K562 (cell line): ENCODE measurements at regions not wholly inside any gene's neighbourhood (a gene's known extent, or its start where the extent isn't known, plus 50 kb on each side); places are given as distances from the start of the nearest gene placed in this dataset.

Experiments used
- FOXM1 ChIP-seq, 2 experiments: fragments of 450-650 bp in 1 of 2; sonication (generic) in 1 of 2; formaldehyde crosslinking in 1 of 2; IDR thresholded peaks; 2 replicates each; pipeline versions ENCODE4 v1.6.1 to v1.9.0; 2017 to 2022; ENCODE audit warnings: low read depth in 2 of 2, mild to moderate bottlenecking in 2 of 2, missing genetic modification reagents in 1 of 2, moderate library complexity in 1 of 2
- GABPB1 ChIP-seq: sonication (generic); formaldehyde crosslinking; IDR thresholded peaks from 2 replicates; pipeline ENCODE4 v1.8.0; 2022; ENCODE audit warnings: mild to moderate bottlenecking, missing genetic modification reagents
- TCF7 ChIP-seq: sonication (generic); IDR thresholded peaks from 2 replicates; pipeline ENCODE4 v1.6.1; 2016; ENCODE audit warnings: antibody characterized with exemption, borderline replicate concordance
- ZNF146 ChIP-seq: IDR thresholded peaks from one replicate; pipeline ENCODE4 v1.6.1; 2018; ENCODE audit warnings: missing compliant biosample characterization; ENCODE audit not compliant: unreplicated experiment
- TF ChIP-seq, protein P1 (sequence below), 3 experiments: IDR thresholded peaks in 2 of 3; conservative IDR thresholded peaks in 1 of 3; 2 replicates each; pipeline ENCODE4 v1.5.1; 2011 to 2012; ENCODE audit warnings: low read length in 3 of 3, mild to moderate bottlenecking in 3 of 3, control low read depth in 2 of 3, improper control_type of control experiment in 1 of 3, inconsistent platforms in 1 of 3, low read depth in 1 of 3, mixed read lengths in 1 of 3, moderate library complexity in 1 of 3; ENCODE audit not compliant: insufficient read depth in 2 of 3
- TF ChIP-seq, protein P2 (sequence below): sonication (generic); formaldehyde crosslinking; IDR thresholded peaks from 2 replicates; pipeline ENCODE4 v1.8.0; 2023; ENCODE audit warnings: mild to moderate bottlenecking, missing genetic modification reagents

DNA sequence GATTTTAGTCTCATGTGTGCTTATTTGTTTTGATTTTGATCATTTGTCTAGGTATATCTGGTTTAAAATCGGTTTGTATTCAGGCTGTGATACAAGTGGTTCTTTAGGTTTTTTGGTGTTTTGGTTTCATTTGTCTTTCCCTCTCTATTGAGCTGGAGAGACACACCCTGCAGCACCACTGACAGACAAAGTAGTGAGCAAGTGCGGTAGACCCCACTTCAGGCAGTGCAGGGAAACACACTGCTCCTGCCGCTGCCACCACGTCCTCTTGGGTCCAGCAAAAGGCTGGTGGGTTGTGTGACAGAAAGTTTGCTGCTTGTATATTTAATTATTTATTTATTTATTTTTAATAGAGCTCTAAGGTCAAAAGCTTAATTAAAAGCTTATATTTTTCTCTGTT, 801.0 kb downstream of the NR2F1-AS1 start:
- TF ChIP-seq GABPB1 (CRISPR knock-in tag) (no peak), ZNF146 (CRISPR knock-in tag) (no peak), FOXM1 (IDR thresholded peaks at IDR 0.05; ENCODE audit: low read depth) (no peak), FOXM1 (CRISPR knock-in tag; IDR thresholded peaks at IDR 0.05; ENCODE audit: low read depth) (no peak), TCF7 (no peak)
- TF ChIP-seq, protein P1, sequence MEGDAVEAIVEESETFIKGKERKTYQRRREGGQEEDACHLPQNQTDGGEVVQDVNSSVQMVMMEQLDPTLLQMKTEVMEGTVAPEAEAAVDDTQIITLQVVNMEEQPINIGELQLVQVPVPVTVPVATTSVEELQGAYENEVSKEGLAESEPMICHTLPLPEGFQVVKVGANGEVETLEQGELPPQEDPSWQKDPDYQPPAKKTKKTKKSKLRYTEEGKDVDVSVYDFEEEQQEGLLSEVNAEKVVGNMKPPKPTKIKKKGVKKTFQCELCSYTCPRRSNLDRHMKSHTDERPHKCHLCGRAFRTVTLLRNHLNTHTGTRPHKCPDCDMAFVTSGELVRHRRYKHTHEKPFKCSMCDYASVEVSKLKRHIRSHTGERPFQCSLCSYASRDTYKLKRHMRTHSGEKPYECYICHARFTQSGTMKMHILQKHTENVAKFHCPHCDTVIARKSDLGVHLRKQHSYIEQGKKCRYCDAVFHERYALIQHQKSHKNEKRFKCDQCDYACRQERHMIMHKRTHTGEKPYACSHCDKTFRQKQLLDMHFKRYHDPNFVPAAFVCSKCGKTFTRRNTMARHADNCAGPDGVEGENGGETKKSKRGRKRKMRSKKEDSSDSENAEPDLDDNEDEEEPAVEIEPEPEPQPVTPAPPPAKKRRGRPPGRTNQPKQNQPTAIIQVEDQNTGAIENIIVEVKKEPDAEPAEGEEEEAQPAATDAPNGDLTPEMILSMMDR (IDR thresholded peaks at IDR 0.05 in 2 of 3, conservative IDR thresholded peaks at IDR 0.05 in 1 of 3; ENCODE audit: insufficient read depth in 2 of 3, low read depth in 1 of 3, low read length in 3 of 3), result no peak
- TF ChIP-seq, protein P2, sequence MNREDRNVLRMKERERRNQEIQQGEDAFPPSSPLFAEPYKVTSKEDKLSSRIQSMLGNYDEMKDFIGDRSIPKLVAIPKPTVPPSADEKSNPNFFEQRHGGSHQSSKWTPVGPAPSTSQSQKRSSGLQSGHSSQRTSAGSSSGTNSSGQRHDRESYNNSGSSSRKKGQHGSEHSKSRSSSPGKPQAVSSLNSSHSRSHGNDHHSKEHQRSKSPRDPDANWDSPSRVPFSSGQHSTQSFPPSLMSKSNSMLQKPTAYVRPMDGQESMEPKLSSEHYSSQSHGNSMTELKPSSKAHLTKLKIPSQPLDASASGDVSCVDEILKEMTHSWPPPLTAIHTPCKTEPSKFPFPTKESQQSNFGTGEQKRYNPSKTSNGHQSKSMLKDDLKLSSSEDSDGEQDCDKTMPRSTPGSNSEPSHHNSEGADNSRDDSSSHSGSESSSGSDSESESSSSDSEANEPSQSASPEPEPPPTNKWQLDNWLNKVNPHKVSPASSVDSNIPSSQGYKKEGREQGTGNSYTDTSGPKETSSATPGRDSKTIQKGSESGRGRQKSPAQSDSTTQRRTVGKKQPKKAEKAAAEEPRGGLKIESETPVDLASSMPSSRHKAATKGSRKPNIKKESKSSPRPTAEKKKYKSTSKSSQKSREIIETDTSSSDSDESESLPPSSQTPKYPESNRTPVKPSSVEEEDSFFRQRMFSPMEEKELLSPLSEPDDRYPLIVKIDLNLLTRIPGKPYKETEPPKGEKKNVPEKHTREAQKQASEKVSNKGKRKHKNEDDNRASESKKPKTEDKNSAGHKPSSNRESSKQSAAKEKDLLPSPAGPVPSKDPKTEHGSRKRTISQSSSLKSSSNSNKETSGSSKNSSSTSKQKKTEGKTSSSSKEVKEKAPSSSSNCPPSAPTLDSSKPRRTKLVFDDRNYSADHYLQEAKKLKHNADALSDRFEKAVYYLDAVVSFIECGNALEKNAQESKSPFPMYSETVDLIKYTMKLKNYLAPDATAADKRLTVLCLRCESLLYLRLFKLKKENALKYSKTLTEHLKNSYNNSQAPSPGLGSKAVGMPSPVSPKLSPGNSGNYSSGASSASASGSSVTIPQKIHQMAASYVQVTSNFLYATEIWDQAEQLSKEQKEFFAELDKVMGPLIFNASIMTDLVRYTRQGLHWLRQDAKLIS (CRISPR knock-in tag), result no peak
